Parathyroid adenoma (tissue), 2 donors: ENCODE measurements at regions not wholly inside any gene's neighbourhood (a gene's known extent, or its start where the extent isn't known, plus 50 kb on each side); places are given as distances from the start of the nearest gene placed in this dataset.

Experiments used
- H2AFZ ChIP-seq: fragments of 300-600 bp; sonication (generic); one replicate; pipeline ENCODE4 v1.7.0; 2017; ENCODE audit warnings: antibody characterized with exemption, mild to moderate bottlenecking
- H3K27ac ChIP-seq: fragments of 300-600 bp; sonication (generic); one replicate; pipeline ENCODE4 v1.7.0; 2017
- H3K27me3 ChIP-seq: fragments of 300-600 bp; sonication (generic); one replicate; pipeline ENCODE4 v1.7.0; 2017; ENCODE audit warnings: low read length; ENCODE audit not compliant: control insufficient read depth, insufficient read depth
- H3K36me3 ChIP-seq: fragments of 300-600 bp; sonication (generic); one replicate; pipeline ENCODE4 v1.7.0; 2017; ENCODE audit warnings: low read length; ENCODE audit not compliant: control insufficient read depth, insufficient read depth
- H3K4me1 ChIP-seq: fragments of 300-600 bp; sonication (generic); one replicate; pipeline ENCODE4 v1.7.0; 2017; ENCODE audit warnings: control low read depth
- H3K4me2 ChIP-seq: fragments of 300-600 bp; sonication (generic); one replicate; pipeline ENCODE4 v1.7.0; 2017; ENCODE audit warnings: low read length
- H3K4me3 ChIP-seq: fragments of 300-600 bp; sonication (generic); one replicate; pipeline ENCODE4 v1.7.0; 2017; ENCODE audit warnings: low read depth, low read length
- H3K79me2 ChIP-seq: fragments of 300-600 bp; sonication (generic); one replicate; pipeline ENCODE4 v1.7.0; 2017; ENCODE audit warnings: control low read depth
- H3K9ac ChIP-seq: fragments of 300-600 bp; sonication (generic); one replicate; pipeline ENCODE4 v1.7.0; 2017; ENCODE audit warnings: mild to moderate bottlenecking
- H3K9me3 ChIP-seq: fragments of 300-600 bp; sonication (generic); one replicate; pipeline ENCODE4 v1.7.0; 2017; ENCODE audit warnings: low read length; ENCODE audit not compliant: control insufficient read depth
- TF ChIP-seq, protein P1 (sequence below): fragments of 300-600 bp; sonication (generic); IDR thresholded peaks from one replicate; pipeline ENCODE4 v1.7.0; 2017; ENCODE audit warnings: antibody characterized with exemption, mild to moderate bottlenecking
- donor health status: primary hyperparathyroidism.

DNA sequence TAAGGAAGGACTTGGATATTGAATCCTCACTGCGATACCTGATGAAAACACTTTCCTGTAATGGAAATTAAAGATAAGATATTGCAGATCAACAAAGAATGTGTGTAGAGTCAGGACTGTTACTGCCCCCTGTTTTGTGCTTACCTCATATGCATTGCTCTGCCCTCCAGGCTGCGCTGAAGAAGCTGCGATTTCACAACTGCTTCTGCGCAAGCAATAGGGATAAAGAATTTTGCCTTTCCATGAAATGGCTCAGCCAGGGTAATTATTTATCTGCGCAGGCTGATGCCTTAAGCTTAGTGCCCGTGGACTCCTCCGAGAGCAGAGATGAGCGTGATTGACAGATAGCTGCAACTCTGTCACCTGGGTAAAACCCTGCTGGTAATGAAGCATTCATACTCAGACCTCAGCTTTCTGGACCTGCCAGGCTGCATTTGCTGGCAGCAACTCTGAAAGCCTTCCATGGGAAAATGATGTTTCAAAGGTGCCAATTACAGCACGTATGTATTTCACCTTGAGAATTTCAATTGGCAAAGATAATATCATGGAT, 370.6 kb downstream of the SAMD5 start:
- Histone ChIP-seq H3K27ac (no peak overlapping the region), H3K27me3 (no peaks in the 10 kb centered on the region), H3K4me3 (no peak overlapping the region)

DNA sequence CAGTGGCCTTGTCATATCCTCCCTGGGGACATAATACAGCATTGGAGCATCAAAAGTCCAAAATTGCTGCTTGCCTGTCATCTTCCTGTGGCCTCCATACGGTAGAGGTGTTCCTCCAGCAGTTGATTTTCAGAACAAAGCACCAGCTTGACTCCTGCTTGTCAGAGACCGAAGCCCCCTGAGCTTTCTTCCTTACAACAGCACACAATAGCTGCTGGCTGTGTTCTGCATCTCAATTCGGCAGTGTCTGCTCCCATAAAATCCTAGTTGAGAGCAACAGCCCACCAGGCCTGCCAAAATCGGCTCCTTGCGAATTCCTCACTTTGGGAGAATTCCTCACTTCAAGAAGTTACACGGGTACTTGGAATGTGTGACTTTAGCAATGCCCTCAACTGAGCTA, 372.9 kb downstream of the SAMD5 start:
- Histone ChIP-seq H3K27ac (no peak overlapping the region), H3K36me3 (no peaks in the 10 kb centered on the region), H3K4me2 (no peak overlapping the region), H3K9me3 (no peaks in the 10 kb centered on the region), H2AFZ (no peak overlapping the region), H3K79me2 (no peaks in the 10 kb centered on the region), H3K9ac (no peak overlapping the region), H3K27me3 (no peaks in the 10 kb centered on the region), H3K4me1 (no peaks in the 10 kb centered on the region), H3K4me3 (no peak overlapping the region)
- TF ChIP-seq, protein P1, sequence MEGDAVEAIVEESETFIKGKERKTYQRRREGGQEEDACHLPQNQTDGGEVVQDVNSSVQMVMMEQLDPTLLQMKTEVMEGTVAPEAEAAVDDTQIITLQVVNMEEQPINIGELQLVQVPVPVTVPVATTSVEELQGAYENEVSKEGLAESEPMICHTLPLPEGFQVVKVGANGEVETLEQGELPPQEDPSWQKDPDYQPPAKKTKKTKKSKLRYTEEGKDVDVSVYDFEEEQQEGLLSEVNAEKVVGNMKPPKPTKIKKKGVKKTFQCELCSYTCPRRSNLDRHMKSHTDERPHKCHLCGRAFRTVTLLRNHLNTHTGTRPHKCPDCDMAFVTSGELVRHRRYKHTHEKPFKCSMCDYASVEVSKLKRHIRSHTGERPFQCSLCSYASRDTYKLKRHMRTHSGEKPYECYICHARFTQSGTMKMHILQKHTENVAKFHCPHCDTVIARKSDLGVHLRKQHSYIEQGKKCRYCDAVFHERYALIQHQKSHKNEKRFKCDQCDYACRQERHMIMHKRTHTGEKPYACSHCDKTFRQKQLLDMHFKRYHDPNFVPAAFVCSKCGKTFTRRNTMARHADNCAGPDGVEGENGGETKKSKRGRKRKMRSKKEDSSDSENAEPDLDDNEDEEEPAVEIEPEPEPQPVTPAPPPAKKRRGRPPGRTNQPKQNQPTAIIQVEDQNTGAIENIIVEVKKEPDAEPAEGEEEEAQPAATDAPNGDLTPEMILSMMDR = no peak

More for the DNA sequence above, 370.6 kb downstream of the SAMD5 start:
- Histone ChIP-seq H3K36me3 (no peaks in the 10 kb centered on the region), H3K9ac (no peak overlapping the region), H2AFZ (no peak overlapping the region), H3K4me2 (no peak overlapping the region), H3K9me3 (no peaks in the 10 kb centered on the region), H3K79me2 (no peaks in the 10 kb centered on the region), H3K4me1 (no peaks in the 10 kb centered on the region)
- TF ChIP-seq, protein P1 = no peak

DNA sequence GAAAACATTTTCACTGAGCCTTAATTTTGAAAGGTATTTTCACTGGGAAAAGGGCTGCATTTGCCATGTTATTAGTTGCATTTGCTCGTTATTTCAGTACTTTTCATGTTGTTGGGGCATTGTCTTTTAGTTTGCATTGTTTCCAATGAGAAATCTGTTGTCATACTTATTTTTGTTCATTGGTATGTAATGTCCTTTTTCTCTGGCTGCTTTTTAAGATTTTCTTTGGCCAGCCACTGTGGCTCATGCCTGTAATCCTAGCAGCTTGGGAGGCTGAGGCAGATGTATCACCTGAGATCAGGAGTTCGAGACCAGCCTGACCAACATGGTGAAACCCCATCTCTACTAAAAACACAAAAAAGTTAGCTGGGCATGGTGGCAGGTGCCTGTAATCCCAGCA, 379.9 kb downstream of the SAMD5 start:
- no peak overlapping the region for H2AFZ ChIP-seq
- no peak overlapping the region for H3K27ac ChIP-seq
- no peaks in the 10 kb centered on the region for H3K4me1 ChIP-seq
- no peaks in the 10 kb centered on the region for H3K9me3 ChIP-seq
- H3K79me2 ChIP-seq = no peaks in the 10 kb centered on the region
- H3K4me2 ChIP-seq = no peak overlapping the region
- H3K9ac ChIP-seq = no peak overlapping the region
- H3K27me3 ChIP-seq = no peaks in the 10 kb centered on the region
- H3K4me3 ChIP-seq = no peak overlapping the region
- TF ChIP-seq, protein P1 = no peak
- H3K36me3 ChIP-seq = no peaks in the 10 kb centered on the region

DNA sequence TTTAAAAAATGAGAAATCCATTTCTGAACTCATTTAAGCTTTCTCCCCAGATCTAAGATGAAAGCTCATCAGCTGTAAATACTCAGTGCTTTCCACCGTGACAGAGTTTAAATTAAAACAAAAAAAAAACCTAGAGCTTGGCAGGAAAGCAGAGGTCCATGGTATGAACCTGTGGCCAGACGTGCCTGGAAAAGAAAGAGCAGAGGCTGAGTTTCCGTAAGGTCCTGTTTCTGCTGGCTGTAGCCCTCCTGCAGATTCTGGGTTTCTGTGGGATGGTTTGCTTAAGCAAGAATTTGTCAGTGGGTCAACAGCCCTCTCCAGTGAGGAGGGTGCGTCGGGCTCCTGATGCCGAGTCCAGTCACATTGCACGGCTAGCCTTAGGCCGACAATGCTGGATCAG, 383.2 kb downstream of the SAMD5 start:
- Histone ChIP-seq H3K9ac (no peak overlapping the region), H3K27me3 (no peaks in the 10 kb centered on the region), H3K27ac (no peak overlapping the region), H3K4me1 (no peaks in the 10 kb centered on the region), H3K36me3 (no peaks in the 10 kb centered on the region), H2AFZ (no peak overlapping the region), H3K9me3 (no peaks in the 10 kb centered on the region), H3K79me2 (no peaks in the 10 kb centered on the region), H3K4me2 (no peak overlapping the region), H3K4me3 (no peak overlapping the region)
- TF ChIP-seq, protein P1 = no peak

DNA sequence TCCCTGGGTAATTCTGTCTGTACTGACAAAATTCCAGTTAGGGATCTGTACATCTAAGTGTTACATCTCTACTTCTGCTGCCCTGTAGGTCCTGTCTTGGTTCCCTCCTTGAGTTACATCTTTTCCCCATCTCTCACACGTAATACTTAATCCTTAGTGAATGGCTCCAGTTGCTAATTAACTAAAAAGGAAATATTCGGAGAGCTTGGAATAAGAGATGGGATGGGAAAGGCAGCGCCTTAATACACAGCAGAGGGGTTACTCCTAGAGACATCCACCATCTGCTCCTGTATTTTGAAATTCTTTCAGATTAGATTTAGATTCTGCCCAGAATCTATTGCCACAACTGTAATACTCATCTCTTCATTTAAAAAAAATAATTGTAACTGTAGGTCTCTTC, 384.0 kb downstream of the SAMD5 start:
- Histone ChIP-seq H3K27me3 (no peaks in the 10 kb centered on the region), H3K4me2 (no peak overlapping the region), H3K4me3 (no peak overlapping the region), H3K79me2 (no peaks in the 10 kb centered on the region), H3K4me1 (no peaks in the 10 kb centered on the region), H3K27ac (no peak overlapping the region), H3K9ac (no peak overlapping the region), H3K36me3 (no peaks in the 10 kb centered on the region), H2AFZ (no peak overlapping the region), H3K9me3 (no peaks in the 10 kb centered on the region)
- TF ChIP-seq, protein P1 = no peak
